GM21526 (cell line): ENCODE measurements at regions not wholly inside any gene's neighbourhood (a gene's known extent, or its start where the extent isn't known, plus 50 kb on each side); places are given as distances from the start of the nearest gene placed in this dataset.

Experiments used
- ATAC-seq: cut with Tn5 transposase; IDR thresholded peaks from one replicate; pipeline ENCODE4 v1.9.1; 2021; ENCODE audit warnings: moderate library complexity; ENCODE audit not compliant: unreplicated experiment, low FRiP score

- no peak for ATAC-seq
These were observed 101.5 kb upstream of the STX18 start for GRCh38 chr4:4643306-4643705.

- ATAC-seq: no peak
These were observed 100.7 kb upstream of the STX18 start for GRCh38 chr4:4642496-4643000.

- ATAC-seq: no peak
These were observed 100.0 kb upstream of the STX18 start for GRCh38 chr4:4641661-4642495.

- no peak for ATAC-seq
These were observed 99.4 kb upstream of the STX18 start for GRCh38 chr4:4641254-4641653.

- no peak for ATAC-seq
These were observed 98.8 kb upstream of the STX18 start for GRCh38 chr4:4640692-4641091.

- no peak for ATAC-seq
These were observed 97.5 kb upstream of the STX18 start for GRCh38 chr4:4639370-4639769.

GRCh38 chr4:4637710-4638109, 95.9 kb upstream of the STX18 start:
- ATAC-seq: peak; percentile 82

- ATAC-seq: no peak
These were observed 91.6 kb upstream of the STX18 start for GRCh38 chr4:4633431-4633830.

- ATAC-seq: peak; percentile 90
These were observed 89.3 kb upstream of the STX18 start for GRCh38 chr4:4631150-4631549.

GRCh38 chr4:4627906-4628305, 86.1 kb upstream of the STX18 start:
- no peak for ATAC-seq

GRCh38 chr4:4627111-4627510, 85.3 kb upstream of the STX18 start:
- ATAC-seq: no peak

- ATAC-seq: no peak
These were observed 83.6 kb upstream of the STX18 start for GRCh38 chr4:4625488-4625887.

- no peak for ATAC-seq
These were observed 82.5 kb upstream of the STX18 start for GRCh38 chr4:4624276-4624897.

- ATAC-seq: no peak
These were observed 78.0 kb upstream of the STX18 start for GRCh38 chr4:4619821-4620220.

- no peak for ATAC-seq
These were observed 77.0 kb upstream of the STX18 start for GRCh38 chr4:4618847-4619246.

- no peak for ATAC-seq
These were observed 73.3 kb upstream of the STX18 start for GRCh38 chr4:4614925-4615678.

GRCh38 chr4:4613641-4614286, 71.9 kb upstream of the STX18 start:
- no peak for ATAC-seq

GRCh38 chr4:4613126-4613465, 71.2 kb upstream of the STX18 start:
- ATAC-seq: no peak

GRCh38 chr4:4610672-4611071, 68.8 kb upstream of the STX18 start:
- no peak for ATAC-seq

- no peak for ATAC-seq
These were observed 67.9 kb upstream of the STX18 start for GRCh38 chr4:4609622-4610334.
